ENCODE measurements at regions not wholly inside any gene's neighbourhood (a gene's known extent, or its start where the extent isn't known, plus 50 kb on each side); places are given as distances from the start of the nearest gene placed in this dataset.
"Not testable (repeated sequence)": the region's sequence is repeated elsewhere in the genome, so short reads cannot be mapped to it uniquely, and the experiment has no call there.

DNA sequence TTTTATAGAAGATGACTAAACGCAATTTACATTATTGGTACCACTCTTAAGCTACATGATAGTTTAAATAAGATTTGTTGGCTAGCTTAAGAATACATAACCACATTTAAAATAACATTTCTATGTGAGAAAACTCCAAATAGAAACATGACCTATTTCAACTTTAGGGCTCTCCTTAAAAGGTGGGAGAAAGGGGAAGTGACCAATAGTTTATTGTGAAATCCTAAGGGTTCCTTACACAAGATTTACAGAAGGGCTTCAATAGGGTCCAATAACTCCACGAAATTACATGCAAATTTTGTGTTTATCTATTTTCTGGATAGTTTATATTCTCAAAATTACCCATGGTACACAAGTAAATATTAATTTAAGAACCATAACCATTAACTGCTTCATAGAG lies 91.6 kb upstream of the DST start:
- Histone ChIP-seq H3K27ac (no peak overlapping the region), H3K4me1 (peaks cover 7 to 16% of the 10 kb centered on the region in 2 donors), H3K36me3 (no peaks in the 10 kb centered on the region), H3K4me3 (no peak overlapping the region), H3K9me3 (no peaks in the 10 kb centered on the region), H3K27me3 (no peaks in the 10 kb centered on the region)
- no peak for DNase-seq (ENCODE audit: low spot score in 2 of 2)
- intact Hi-C loops (cut with DNase I), result no loop called here
- TF ChIP-seq, protein P1, sequence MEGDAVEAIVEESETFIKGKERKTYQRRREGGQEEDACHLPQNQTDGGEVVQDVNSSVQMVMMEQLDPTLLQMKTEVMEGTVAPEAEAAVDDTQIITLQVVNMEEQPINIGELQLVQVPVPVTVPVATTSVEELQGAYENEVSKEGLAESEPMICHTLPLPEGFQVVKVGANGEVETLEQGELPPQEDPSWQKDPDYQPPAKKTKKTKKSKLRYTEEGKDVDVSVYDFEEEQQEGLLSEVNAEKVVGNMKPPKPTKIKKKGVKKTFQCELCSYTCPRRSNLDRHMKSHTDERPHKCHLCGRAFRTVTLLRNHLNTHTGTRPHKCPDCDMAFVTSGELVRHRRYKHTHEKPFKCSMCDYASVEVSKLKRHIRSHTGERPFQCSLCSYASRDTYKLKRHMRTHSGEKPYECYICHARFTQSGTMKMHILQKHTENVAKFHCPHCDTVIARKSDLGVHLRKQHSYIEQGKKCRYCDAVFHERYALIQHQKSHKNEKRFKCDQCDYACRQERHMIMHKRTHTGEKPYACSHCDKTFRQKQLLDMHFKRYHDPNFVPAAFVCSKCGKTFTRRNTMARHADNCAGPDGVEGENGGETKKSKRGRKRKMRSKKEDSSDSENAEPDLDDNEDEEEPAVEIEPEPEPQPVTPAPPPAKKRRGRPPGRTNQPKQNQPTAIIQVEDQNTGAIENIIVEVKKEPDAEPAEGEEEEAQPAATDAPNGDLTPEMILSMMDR (IDR thresholded peaks at IDR 0.05), result no peak

DNA sequence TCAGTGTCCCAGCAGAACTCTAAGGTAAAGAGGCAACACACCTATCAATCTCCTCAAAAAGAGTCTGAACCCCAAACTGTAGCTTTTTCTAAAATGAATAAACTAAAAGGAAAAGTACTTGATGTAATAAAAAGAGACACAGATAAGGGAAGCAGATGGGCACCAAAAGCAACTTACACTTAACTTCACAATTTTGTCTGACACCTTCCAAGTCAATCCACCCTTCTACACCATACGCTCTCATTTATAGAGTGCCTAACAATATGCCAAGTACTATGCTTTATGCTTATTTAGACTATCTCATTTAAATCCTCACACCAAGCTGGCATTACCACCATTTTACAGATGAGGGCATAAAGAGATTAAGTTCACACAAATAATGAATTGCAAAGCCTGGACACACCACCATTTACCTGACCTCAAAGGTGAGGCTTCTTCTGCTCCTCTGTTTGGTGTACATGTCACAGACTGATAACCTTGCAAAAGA lies 90.6 kb upstream of the DST start:
- no peak overlapping the region for H3K27ac ChIP-seq
- intact Hi-C loops (cut with DNase I), result no loop called here

DNA sequence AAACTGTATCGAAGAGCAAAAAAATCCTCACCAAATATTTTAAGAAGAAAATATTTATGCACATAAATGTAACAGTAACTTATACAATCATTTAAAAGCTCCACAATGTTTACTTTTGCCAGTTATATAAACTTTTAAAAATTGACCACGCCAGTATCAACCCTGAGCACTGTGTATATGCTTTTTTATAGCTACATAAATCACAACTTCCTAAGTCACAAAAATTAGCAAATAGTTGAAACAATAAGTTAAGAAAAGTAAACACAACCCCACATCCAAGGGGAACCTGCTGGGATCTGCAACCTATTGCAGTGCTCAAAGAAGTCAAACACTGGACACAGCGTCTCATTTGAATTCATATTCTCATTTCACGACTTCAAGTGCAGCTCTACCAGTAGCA lies 89.8 kb upstream of the DST start:
- Histone ChIP-seq H3K27ac (no peak overlapping the region), H3K36me3 (no peaks in the 10 kb centered on the region), H3K4me3 (no peak overlapping the region), H3K27me3 (no peaks in the 10 kb centered on the region), H3K4me1 (peaks cover 7 to 23% of the 10 kb centered on the region in 2 donors), H3K9me3 (no peaks in the 10 kb centered on the region)
- DNase-seq (ENCODE audit: low spot score in 2 of 2), result no peak
- intact Hi-C loops (cut with DNase I), result no loop called here
- TF ChIP-seq, protein P1 (IDR thresholded peaks at IDR 0.05), result no peak

More for the DNA sequence above, 90.6 kb upstream of the DST start:
- TF ChIP-seq, protein P1 (IDR thresholded peaks at IDR 0.05), result no peak
- no peak for DNase-seq (ENCODE audit: low spot score in 2 of 2)
- H3K36me3 ChIP-seq, result no peaks in the 10 kb centered on the region
- H3K4me3 ChIP-seq, result no peak overlapping the region
- peaks cover 7 to 18% of the 10 kb centered on the region in 2 donors for H3K4me1 ChIP-seq
- no peaks in the 10 kb centered on the region for H3K27me3 ChIP-seq
- no peaks in the 10 kb centered on the region for H3K9me3 ChIP-seq

DNA sequence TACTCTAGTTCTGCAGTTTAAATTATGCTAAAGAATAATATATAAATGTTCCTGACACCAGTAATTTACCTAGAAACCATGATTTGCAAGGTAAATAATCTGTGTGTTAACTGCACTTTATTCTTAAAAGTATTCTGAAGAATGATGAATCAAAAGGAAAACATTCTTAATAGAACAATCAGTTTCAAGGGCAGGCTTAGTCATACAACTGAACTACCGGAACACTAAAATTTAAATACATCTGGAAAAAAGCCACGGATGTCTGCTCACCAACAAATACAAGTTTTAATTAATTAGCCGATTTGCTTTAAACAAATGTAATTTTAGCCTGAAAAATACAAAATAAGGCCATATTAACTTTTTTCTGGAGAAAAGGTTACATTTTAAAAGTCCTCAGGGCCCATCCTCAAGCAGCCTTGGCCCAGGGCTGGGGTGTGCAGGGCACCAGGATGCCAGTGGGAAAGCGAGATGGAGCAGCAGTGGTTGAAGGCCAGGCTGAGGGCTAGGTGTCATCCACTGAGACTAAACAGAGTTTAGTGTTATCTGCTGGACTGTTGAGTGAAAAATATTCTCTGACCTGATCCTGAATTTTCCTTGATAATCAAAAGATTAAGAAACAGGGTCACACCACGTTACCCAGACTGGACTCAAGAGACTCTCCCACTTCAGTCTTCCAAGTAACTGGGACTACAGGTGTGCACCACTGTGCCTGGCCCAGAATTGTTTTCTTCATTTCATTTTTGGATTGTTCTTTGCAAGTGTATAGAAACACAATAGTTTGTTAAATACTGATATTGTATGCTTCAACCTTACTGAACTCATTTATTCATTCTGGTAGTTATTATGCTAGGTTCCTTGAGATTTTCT lies 88.2 kb upstream of the DST start:
- intact Hi-C loops (cut with DNase I), result loop anchor here (2.0 kb wide), 1 partner anchor 16 kb away; no protein-coding TSS in a partner anchor
- no peak for DNase-seq (ENCODE audit: low spot score in 2 of 2)
- Histone ChIP-seq H3K4me1 (peaks cover 7 to 26% of the 10 kb centered on the region in 2 donors), H3K36me3 (no peaks in the 10 kb centered on the region), H3K9me3 (no peaks in the 10 kb centered on the region), H3K4me3 (no peak overlapping the region), H3K27ac (peak overlapping the region; percentile 39 to 67), H3K27me3 (no peaks in the 10 kb centered on the region)
- TF ChIP-seq, protein P1 (IDR thresholded peaks at IDR 0.05), result no peak

DNA sequence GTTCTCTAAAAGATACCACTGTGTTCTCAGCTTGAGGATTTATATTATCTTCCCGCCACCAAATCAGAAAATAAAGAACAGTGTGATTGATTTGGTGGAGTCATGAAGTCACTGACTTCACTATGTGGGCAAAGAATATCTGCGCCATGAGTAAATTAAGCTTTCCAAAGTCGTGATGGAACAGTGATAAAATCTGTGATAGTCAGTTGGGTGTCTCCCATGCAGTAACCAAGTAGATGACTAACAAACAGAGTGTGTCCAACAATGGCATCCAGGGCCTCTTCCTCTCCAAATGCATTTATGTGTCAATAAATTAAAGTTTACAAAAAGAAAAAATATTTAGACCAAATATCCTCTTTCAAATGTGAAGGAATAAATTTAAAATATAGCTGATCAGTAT lies 87.0 kb upstream of the DST start:
- no peak for DNase-seq (ENCODE audit: low spot score in 2 of 2)
- H3K4me1 ChIP-seq, result peaks cover 7 to 29% of the 10 kb centered on the region in 2 donors
- H3K4me3 ChIP-seq, result no peak overlapping the region
- no peaks in the 10 kb centered on the region for H3K36me3 ChIP-seq
- no peaks in the 10 kb centered on the region for H3K9me3 ChIP-seq
- intact Hi-C loops (cut with DNase I), result loop anchor here (2.0 kb wide), 1 partner anchor 15 kb away; no protein-coding TSS in a partner anchor
- no peak overlapping the region for H3K27ac ChIP-seq
- TF ChIP-seq, protein P1 (IDR thresholded peaks at IDR 0.05), result no peak
- H3K27me3 ChIP-seq, result no peaks in the 10 kb centered on the region

DNA sequence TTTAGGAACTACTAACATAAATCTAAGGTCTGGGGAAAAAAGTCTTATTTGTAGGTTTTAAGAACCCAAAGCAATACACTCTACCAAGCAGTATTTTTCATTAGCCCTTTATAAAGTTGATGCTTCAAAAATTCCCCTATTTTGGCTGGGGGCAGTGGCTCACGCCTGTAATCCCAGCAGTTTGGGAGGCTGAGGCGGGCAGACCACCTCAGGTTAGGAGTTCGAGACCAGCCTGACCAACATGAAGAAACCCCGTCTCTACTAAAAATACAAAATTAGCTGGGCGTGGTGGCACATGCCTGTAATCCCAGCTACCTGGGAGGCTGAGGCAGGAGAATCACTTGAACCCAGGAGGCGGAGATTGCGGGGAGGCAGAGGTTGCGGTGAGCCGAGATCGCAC lies 86.5 kb upstream of the DST start:
- H3K27me3 ChIP-seq; intact Hi-C loops (cut with DNase I); H3K27ac ChIP-seq; DNase-seq (ENCODE audit: low spot score in 2 of 2); H3K36me3 ChIP-seq; H3K4me3 ChIP-seq; H3K9me3 ChIP-seq: not testable (repeated sequence)
- peaks cover 7 to 35% of the 10 kb centered on the region in 2 donors for H3K4me1 ChIP-seq

All from ascending aorta (tissue), 2 donors.